ENCODE measurements at regions not wholly inside any gene's neighbourhood (a gene's known extent, or its start where the extent isn't known, plus 50 kb on each side); places are given as distances from the start of the nearest gene placed in this dataset.

- Mint-ChIP-seq H3K4me1 (ENCODE audit: low read depth) (no peaks in the 10 kb centered on the region), H3K36me3 (ENCODE audit: low read depth) (no peaks in the 10 kb centered on the region), H3K27ac (no peak overlapping the region), H3K27me3 (ENCODE audit: low read depth) (peaks cover 7% of the 10 kb centered on the region), H3K4me3 (no peak overlapping the region), H3K9me3 (peaks cover 3% of the 10 kb centered on the region)
- DNase-seq = no peak
- CTCF ChIA-PET = no interaction called here
- intact Hi-C loops (cut with micrococcal nuclease) = no loop called here
Measured at GRCh38 chr5:17433406-17433805, 64.6 kb upstream of the TAF11L2 start.

GRCh38 chr5:17434982-17435381, 63.0 kb upstream of the TAF11L2 start:
- CTCF ChIA-PET = no interaction called here
- no peaks in the 10 kb centered on the region for H3K36me3 Mint-ChIP-seq (ENCODE audit: low read depth)
- no peak overlapping the region for H3K27ac Mint-ChIP-seq
- H3K27me3 Mint-ChIP-seq (ENCODE audit: low read depth) = peaks cover 7% of the 10 kb centered on the region
- no peak for DNase-seq
- intact Hi-C loops (cut with micrococcal nuclease) = no loop called here
- peaks cover 6% of the 10 kb centered on the region for H3K9me3 Mint-ChIP-seq
- no peaks in the 10 kb centered on the region for H3K4me1 Mint-ChIP-seq (ENCODE audit: low read depth)
- no peak overlapping the region for H3K4me3 Mint-ChIP-seq

GRCh38 chr5:17436350-17436749, 61.7 kb upstream of the TAF11L2 start:
- CTCF ChIA-PET = no interaction called here
- intact Hi-C loops (cut with micrococcal nuclease) = no loop called here
- Mint-ChIP-seq H3K36me3 (ENCODE audit: low read depth) (no peaks in the 10 kb centered on the region), H3K9me3 (peaks cover 17% of the 10 kb centered on the region), H3K27me3 (ENCODE audit: low read depth) (peaks cover 7% of the 10 kb centered on the region), H3K4me1 (ENCODE audit: low read depth) (no peaks in the 10 kb centered on the region), H3K4me3 (no peak overlapping the region), H3K27ac (no peak overlapping the region)
- DNase-seq = no peak

GRCh38 chr5:17436761-17437221, 61.2 kb upstream of the TAF11L2 start:
- no peaks in the 10 kb centered on the region for H3K4me1 Mint-ChIP-seq (ENCODE audit: low read depth)
- H3K36me3 Mint-ChIP-seq (ENCODE audit: low read depth) = no peaks in the 10 kb centered on the region
- H3K27ac Mint-ChIP-seq = no peak overlapping the region
- CTCF ChIA-PET = no interaction called here
- DNase-seq = no peak
- no peak overlapping the region for H3K4me3 Mint-ChIP-seq
- intact Hi-C loops (cut with micrococcal nuclease) = no loop called here
- peaks cover 17% of the 10 kb centered on the region for H3K9me3 Mint-ChIP-seq
- H3K27me3 Mint-ChIP-seq (ENCODE audit: low read depth) = peaks cover 7% of the 10 kb centered on the region

GRCh38 chr5:17438027-17438426, 60.0 kb upstream of the TAF11L2 start:
- H3K27ac Mint-ChIP-seq = no peak overlapping the region
- H3K27me3 Mint-ChIP-seq (ENCODE audit: low read depth) = peaks cover 7% of the 10 kb centered on the region
- CTCF ChIA-PET = no interaction called here
- no peaks in the 10 kb centered on the region for H3K36me3 Mint-ChIP-seq (ENCODE audit: low read depth)
- DNase-seq = no peak
- no peaks in the 10 kb centered on the region for H3K4me1 Mint-ChIP-seq (ENCODE audit: low read depth)
- peaks cover 17% of the 10 kb centered on the region for H3K9me3 Mint-ChIP-seq
- no peak overlapping the region for H3K4me3 Mint-ChIP-seq
- intact Hi-C loops (cut with micrococcal nuclease) = no loop called here

- CTCF ChIA-PET = no interaction called here
- no peak for DNase-seq
- no peaks in the 10 kb centered on the region for H3K36me3 Mint-ChIP-seq (ENCODE audit: low read depth)
Measured at GRCh38 chr5:17439956-17440355, 58.1 kb upstream of the TAF11L2 start.

GRCh38 chr5:17440766-17441165, 57.3 kb upstream of the TAF11L2 start:
- intact Hi-C loops (cut with micrococcal nuclease) = no loop called here

More at GRCh38 chr5:17439956-17440355, 58.1 kb upstream of the TAF11L2 start:
- intact Hi-C loops (cut with micrococcal nuclease) = no loop called here
- Mint-ChIP-seq H3K27ac (no peak overlapping the region), H3K27me3 (ENCODE audit: low read depth) (peaks cover 7% of the 10 kb centered on the region), H3K4me1 (ENCODE audit: low read depth) (no peaks in the 10 kb centered on the region), H3K9me3 (peaks cover 17% of the 10 kb centered on the region), H3K4me3 (no peak overlapping the region)

GRCh38 chr5:17441351-17441750, 56.7 kb upstream of the TAF11L2 start:
- H3K4me1 Mint-ChIP-seq (ENCODE audit: low read depth) = no peaks in the 10 kb centered on the region
- no peaks in the 10 kb centered on the region for H3K27me3 Mint-ChIP-seq (ENCODE audit: low read depth)
- no peak overlapping the region for H3K4me3 Mint-ChIP-seq
- CTCF ChIA-PET = no interaction called here
- H3K36me3 Mint-ChIP-seq (ENCODE audit: low read depth) = no peaks in the 10 kb centered on the region
- no peak for DNase-seq
- peaks cover 17% of the 10 kb centered on the region for H3K9me3 Mint-ChIP-seq
- intact Hi-C loops (cut with micrococcal nuclease) = no loop called here
- H3K27ac Mint-ChIP-seq = no peak overlapping the region

More at GRCh38 chr5:17440766-17441165, 57.3 kb upstream of the TAF11L2 start:
- Mint-ChIP-seq H3K27ac (no peak overlapping the region), H3K4me3 (no peak overlapping the region), H3K36me3 (ENCODE audit: low read depth) (no peaks in the 10 kb centered on the region), H3K27me3 (ENCODE audit: low read depth) (peaks cover 3% of the 10 kb centered on the region), H3K9me3 (peaks cover 17% of the 10 kb centered on the region), H3K4me1 (ENCODE audit: low read depth) (no peaks in the 10 kb centered on the region)
- CTCF ChIA-PET = no interaction called here
- DNase-seq = no peak

- no peak overlapping the region for H3K4me3 Mint-ChIP-seq
- no peak overlapping the region for H3K27ac Mint-ChIP-seq
- intact Hi-C loops (cut with micrococcal nuclease) = no loop called here
Measured at GRCh38 chr5:17443333-17444130, 54.5 kb upstream of the TAF11L2 start.

GRCh38 chr5:17444496-17444895, 53.5 kb upstream of the TAF11L2 start:
- H3K36me3 Mint-ChIP-seq (ENCODE audit: low read depth) = no peaks in the 10 kb centered on the region
- no peak for DNase-seq
- H3K4me1 Mint-ChIP-seq (ENCODE audit: low read depth) = no peaks in the 10 kb centered on the region
- H3K9me3 Mint-ChIP-seq = peaks cover 16% of the 10 kb centered on the region
- no peaks in the 10 kb centered on the region for H3K27me3 Mint-ChIP-seq (ENCODE audit: low read depth)
- intact Hi-C loops (cut with micrococcal nuclease) = no loop called here
- H3K27ac Mint-ChIP-seq = no peak overlapping the region
- CTCF ChIA-PET = no interaction called here
- no peak overlapping the region for H3K4me3 Mint-ChIP-seq

More at GRCh38 chr5:17443333-17444130, 54.5 kb upstream of the TAF11L2 start:
- Mint-ChIP-seq H3K36me3 (ENCODE audit: low read depth) (no peaks in the 10 kb centered on the region), H3K9me3 (peaks cover 14% of the 10 kb centered on the region), H3K4me1 (ENCODE audit: low read depth) (no peaks in the 10 kb centered on the region), H3K27me3 (ENCODE audit: low read depth) (no peaks in the 10 kb centered on the region)
- CTCF ChIA-PET = no interaction called here
- DNase-seq = no peak

- H3K36me3 Mint-ChIP-seq (ENCODE audit: low read depth) = no peaks in the 10 kb centered on the region
- CTCF ChIA-PET = no interaction called here
- intact Hi-C loops (cut with micrococcal nuclease) = no loop called here
- DNase-seq = no peak
- peaks cover 13% of the 10 kb centered on the region for H3K9me3 Mint-ChIP-seq
- H3K4me3 Mint-ChIP-seq = no peak overlapping the region
- H3K27ac Mint-ChIP-seq = no peak overlapping the region
- no peaks in the 10 kb centered on the region for H3K4me1 Mint-ChIP-seq (ENCODE audit: low read depth)
- no peaks in the 10 kb centered on the region for H3K27me3 Mint-ChIP-seq (ENCODE audit: low read depth)
Measured at GRCh38 chr5:17445185-17445584, 52.8 kb upstream of the TAF11L2 start.
